ENCODE measurements at regions not wholly inside any gene's neighbourhood (a gene's known extent, or its start where the extent isn't known, plus 50 kb on each side); places are given as distances from the start of the nearest gene placed in this dataset.
"Not testable (repeated sequence)": the region's sequence is repeated elsewhere in the genome, so short reads cannot be mapped to it uniquely, and the experiment has no call there.

DNA sequence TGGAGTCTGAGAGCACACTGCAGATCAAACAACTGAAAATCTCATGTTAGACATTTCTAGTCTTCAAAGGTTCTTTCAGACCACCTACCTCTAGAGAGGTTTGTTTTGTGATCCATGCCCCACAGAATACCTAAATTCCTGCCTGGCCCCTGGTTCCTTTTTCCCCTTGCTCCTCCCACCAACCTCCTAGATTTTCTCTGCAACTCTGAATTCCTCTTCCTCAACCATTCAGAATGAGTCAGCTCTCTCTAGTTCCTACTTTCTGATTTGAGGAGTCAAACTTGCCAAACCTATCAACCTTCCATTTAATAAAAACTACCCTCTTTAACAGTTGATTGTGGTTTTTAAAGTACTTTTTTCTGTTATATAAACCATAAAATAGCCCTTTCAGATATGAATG, 83.2 kb upstream of the ZNF462 start:
- H3K9me3 ChIP-seq (ENCODE audit: control insufficient read depth in 2 of 2, low read length in 2 of 2), result no peaks in the 10 kb centered on the region
- H3K36me3 ChIP-seq (ENCODE audit: control insufficient read depth in 2 of 2, insufficient read depth in 2 of 2, low read length in 2 of 2), result no peaks in the 10 kb centered on the region
- no peak overlapping the region for H3K9ac ChIP-seq (ENCODE audit: low read depth in 1 of 2, low read length in 2 of 2)
- no peaks in the 10 kb centered on the region for H3K27me3 ChIP-seq (ENCODE audit: control insufficient read depth in 2 of 2, insufficient read depth in 2 of 2, low read length in 2 of 2)
- H3K27ac ChIP-seq (ENCODE audit: low read depth in 2 of 2, low read length in 2 of 2), result no peak overlapping the region
- H3K4me1 ChIP-seq (ENCODE audit: control insufficient read depth in 2 of 2, insufficient read depth in 2 of 2, low read length in 2 of 2), result no peaks in the 10 kb centered on the region
- no peak overlapping the region for H3K4me3 ChIP-seq (ENCODE audit: low read length in 2 of 2)

GRCh38 chr9:106783121-106783520, 79.8 kb upstream of the ZNF462 start:
- H3K27me3 ChIP-seq (ENCODE audit: control insufficient read depth in 2 of 2, insufficient read depth in 2 of 2, low read length in 2 of 2), result no peaks in the 10 kb centered on the region
- H3K4me3 ChIP-seq (ENCODE audit: low read length in 2 of 2), result no peak overlapping the region
- no peak overlapping the region for H3K9ac ChIP-seq (ENCODE audit: low read depth in 1 of 2, low read length in 2 of 2)
- H3K4me1 ChIP-seq (ENCODE audit: control insufficient read depth in 2 of 2, insufficient read depth in 2 of 2, low read length in 2 of 2), result no peaks in the 10 kb centered on the region
- no peaks in the 10 kb centered on the region for H3K36me3 ChIP-seq (ENCODE audit: control insufficient read depth in 2 of 2, insufficient read depth in 2 of 2, low read length in 2 of 2)
- no peak overlapping the region for H3K27ac ChIP-seq (ENCODE audit: low read depth in 2 of 2, low read length in 2 of 2)
- H3K9me3 ChIP-seq (ENCODE audit: control insufficient read depth in 2 of 2, low read length in 2 of 2), result no peaks in the 10 kb centered on the region

GRCh38 chr9:106784076-106784475, 78.9 kb upstream of the ZNF462 start:
- Histone ChIP-seq H3K4me1 (ENCODE audit: control insufficient read depth in 2 of 2, insufficient read depth in 2 of 2, low read length in 2 of 2) (no peaks in the 10 kb centered on the region), H3K4me3 (ENCODE audit: low read length in 2 of 2) (no peak overlapping the region), H3K27me3 (ENCODE audit: control insufficient read depth in 2 of 2, insufficient read depth in 2 of 2, low read length in 2 of 2) (no peaks in the 10 kb centered on the region), H3K9me3 (ENCODE audit: control insufficient read depth in 2 of 2, low read length in 2 of 2) (no peaks in the 10 kb centered on the region), H3K36me3 (ENCODE audit: control insufficient read depth in 2 of 2, insufficient read depth in 2 of 2, low read length in 2 of 2) (no peaks in the 10 kb centered on the region), H3K27ac (ENCODE audit: low read depth in 2 of 2, low read length in 2 of 2) (no peak overlapping the region), H3K9ac (ENCODE audit: low read depth in 1 of 2, low read length in 2 of 2) (no peak overlapping the region)

DNA sequence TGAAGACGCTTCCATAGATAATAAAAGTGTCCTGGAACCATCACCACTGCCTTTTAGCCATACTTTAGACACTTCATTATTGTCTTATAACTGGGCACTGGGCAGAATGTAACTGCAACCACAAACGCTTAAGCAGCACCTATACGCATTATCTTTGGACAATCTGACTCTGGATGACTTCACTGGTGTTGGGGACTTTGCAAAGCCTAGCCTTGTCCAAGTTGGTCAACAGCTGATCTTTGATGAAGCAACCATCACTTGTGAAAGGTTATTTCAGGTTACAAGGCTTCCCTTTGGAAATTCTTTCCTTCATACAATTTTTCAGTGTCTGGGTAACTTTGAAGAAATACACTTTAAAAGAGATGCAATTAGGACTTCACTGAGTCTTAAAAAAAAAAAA, 77.8 kb upstream of the ZNF462 start:
- Histone ChIP-seq H3K4me3 (ENCODE audit: low read length in 2 of 2) (no peak overlapping the region), H3K9me3 (ENCODE audit: control insufficient read depth in 2 of 2, low read length in 2 of 2) (no peaks in the 10 kb centered on the region), H3K9ac (ENCODE audit: low read depth in 1 of 2, low read length in 2 of 2) (no peak overlapping the region), H3K4me1 (ENCODE audit: control insufficient read depth in 2 of 2, insufficient read depth in 2 of 2, low read length in 2 of 2) (no peaks in the 10 kb centered on the region), H3K27ac (ENCODE audit: low read depth in 2 of 2, low read length in 2 of 2) (no peak overlapping the region), H3K36me3 (ENCODE audit: control insufficient read depth in 2 of 2, insufficient read depth in 2 of 2, low read length in 2 of 2) (no peaks in the 10 kb centered on the region), H3K27me3 (ENCODE audit: control insufficient read depth in 2 of 2, insufficient read depth in 2 of 2, low read length in 2 of 2) (no peaks in the 10 kb centered on the region)

- not testable (repeated sequence) for H3K36me3 ChIP-seq (ENCODE audit: control insufficient read depth in 2 of 2, insufficient read depth in 2 of 2, low read length in 2 of 2); H3K9ac ChIP-seq (ENCODE audit: low read depth in 1 of 2, low read length in 2 of 2)
Observed at GRCh38 chr9:106788021-106788420, 74.9 kb upstream of the ZNF462 start.

GRCh38 chr9:106795031-106795430, 67.9 kb upstream of the ZNF462 start:
- H3K27me3 ChIP-seq (ENCODE audit: control insufficient read depth in 2 of 2, insufficient read depth in 2 of 2, low read length in 2 of 2), result no peaks in the 10 kb centered on the region
- no peak overlapping the region for H3K9ac ChIP-seq (ENCODE audit: low read depth in 1 of 2, low read length in 2 of 2)
- H3K4me1 ChIP-seq (ENCODE audit: control insufficient read depth in 2 of 2, insufficient read depth in 2 of 2, low read length in 2 of 2), result peaks cover 0 to 11% of the 10 kb centered on the region in 2 donors
- H3K36me3 ChIP-seq (ENCODE audit: control insufficient read depth in 2 of 2, insufficient read depth in 2 of 2, low read length in 2 of 2), result no peaks in the 10 kb centered on the region
- no peak overlapping the region for H3K27ac ChIP-seq (ENCODE audit: low read depth in 2 of 2, low read length in 2 of 2)
- no peak overlapping the region for H3K4me3 ChIP-seq (ENCODE audit: low read length in 2 of 2)
- no peaks in the 10 kb centered on the region for H3K9me3 ChIP-seq (ENCODE audit: control insufficient read depth in 2 of 2, low read length in 2 of 2)

More at GRCh38 chr9:106788021-106788420, 74.9 kb upstream of the ZNF462 start:
- not testable (repeated sequence) for H3K4me3 ChIP-seq (ENCODE audit: low read length in 2 of 2); H3K4me1 ChIP-seq (ENCODE audit: control insufficient read depth in 2 of 2, insufficient read depth in 2 of 2, low read length in 2 of 2); H3K9me3 ChIP-seq (ENCODE audit: control insufficient read depth in 2 of 2, low read length in 2 of 2); H3K27ac ChIP-seq (ENCODE audit: low read depth in 2 of 2, low read length in 2 of 2); H3K27me3 ChIP-seq (ENCODE audit: control insufficient read depth in 2 of 2, insufficient read depth in 2 of 2, low read length in 2 of 2)

DNA sequence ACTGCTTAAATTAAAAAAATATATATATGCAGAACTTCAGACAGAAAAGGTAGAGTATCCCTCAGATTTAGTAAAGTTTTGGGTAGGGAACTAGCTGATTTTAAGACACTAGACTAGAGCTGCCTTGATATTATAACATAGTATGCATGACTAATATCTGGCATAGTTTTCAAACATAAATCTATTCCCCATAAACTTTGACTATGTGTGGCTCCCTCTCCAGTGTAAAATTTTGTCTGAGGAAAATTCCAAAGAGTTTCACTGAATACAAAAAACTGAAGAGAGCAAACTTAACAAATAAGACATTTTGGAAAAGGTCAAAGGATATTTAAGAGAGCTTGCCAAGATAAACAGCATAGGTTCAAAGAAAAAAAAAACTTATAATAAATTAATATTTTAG, 66.2 kb upstream of the ZNF462 start:
- Histone ChIP-seq H3K27ac (ENCODE audit: low read depth in 2 of 2, low read length in 2 of 2) (peak overlapping the region in 1 of 2 donors; percentile 34), H3K9ac (ENCODE audit: low read depth in 1 of 2, low read length in 2 of 2) (no peak overlapping the region), H3K4me3 (ENCODE audit: low read length in 2 of 2) (no peak overlapping the region), H3K4me1 (ENCODE audit: control insufficient read depth in 2 of 2, insufficient read depth in 2 of 2, low read length in 2 of 2) (peaks cover 0 to 11% of the 10 kb centered on the region in 2 donors), H3K9me3 (ENCODE audit: control insufficient read depth in 2 of 2, low read length in 2 of 2) (no peaks in the 10 kb centered on the region), H3K27me3 (ENCODE audit: control insufficient read depth in 2 of 2, insufficient read depth in 2 of 2, low read length in 2 of 2) (no peaks in the 10 kb centered on the region), H3K36me3 (ENCODE audit: control insufficient read depth in 2 of 2, insufficient read depth in 2 of 2, low read length in 2 of 2) (no peaks in the 10 kb centered on the region)

DNA sequence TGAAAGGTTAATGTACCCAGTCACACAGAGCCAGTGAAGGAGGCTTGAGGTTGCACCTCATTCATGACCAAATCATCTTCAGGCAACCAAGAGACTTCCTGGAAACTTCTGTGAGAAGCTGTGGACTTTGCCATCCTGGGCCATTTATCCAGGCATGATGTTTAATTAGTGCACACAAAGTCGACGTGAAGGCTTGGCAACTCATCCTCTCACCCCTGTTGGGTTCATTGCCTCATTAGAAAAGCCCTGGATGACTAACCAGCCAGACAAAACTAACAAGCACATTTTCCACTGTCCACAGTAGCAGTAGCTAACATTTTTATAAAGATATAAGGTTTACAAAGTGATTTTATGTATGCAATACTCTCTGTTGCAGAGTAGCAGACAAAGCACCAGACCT, 65.7 kb upstream of the ZNF462 start:
- Histone ChIP-seq H3K9me3 (ENCODE audit: control insufficient read depth in 2 of 2, low read length in 2 of 2) (no peaks in the 10 kb centered on the region), H3K27ac (ENCODE audit: low read depth in 2 of 2, low read length in 2 of 2) (peak overlapping the region in 1 of 2 donors; percentile 34), H3K4me1 (ENCODE audit: control insufficient read depth in 2 of 2, insufficient read depth in 2 of 2, low read length in 2 of 2) (peaks cover 0 to 11% of the 10 kb centered on the region in 2 donors), H3K9ac (ENCODE audit: low read depth in 1 of 2, low read length in 2 of 2) (no peak overlapping the region), H3K4me3 (ENCODE audit: low read length in 2 of 2) (no peak overlapping the region), H3K27me3 (ENCODE audit: control insufficient read depth in 2 of 2, insufficient read depth in 2 of 2, low read length in 2 of 2) (no peaks in the 10 kb centered on the region), H3K36me3 (ENCODE audit: control insufficient read depth in 2 of 2, insufficient read depth in 2 of 2, low read length in 2 of 2) (no peaks in the 10 kb centered on the region)

GRCh38 chr9:106798016-106798799, 64.8 kb upstream of the ZNF462 start:
- Histone ChIP-seq H3K9ac (ENCODE audit: low read depth in 1 of 2, low read length in 2 of 2) (no peak overlapping the region), H3K27ac (ENCODE audit: low read depth in 2 of 2, low read length in 2 of 2) (no peak overlapping the region), H3K27me3 (ENCODE audit: control insufficient read depth in 2 of 2, insufficient read depth in 2 of 2, low read length in 2 of 2) (no peaks in the 10 kb centered on the region), H3K4me3 (ENCODE audit: low read length in 2 of 2) (no peak overlapping the region), H3K9me3 (ENCODE audit: control insufficient read depth in 2 of 2, low read length in 2 of 2) (no peaks in the 10 kb centered on the region), H3K4me1 (ENCODE audit: control insufficient read depth in 2 of 2, insufficient read depth in 2 of 2, low read length in 2 of 2) (peaks cover 0 to 11% of the 10 kb centered on the region in 2 donors), H3K36me3 (ENCODE audit: control insufficient read depth in 2 of 2, insufficient read depth in 2 of 2, low read length in 2 of 2) (no peaks in the 10 kb centered on the region)

GRCh38 chr9:106799152-106799551, 63.8 kb upstream of the ZNF462 start:
- H3K9me3 ChIP-seq (ENCODE audit: control insufficient read depth in 2 of 2, low read length in 2 of 2), result no peaks in the 10 kb centered on the region
- H3K27me3 ChIP-seq (ENCODE audit: control insufficient read depth in 2 of 2, insufficient read depth in 2 of 2, low read length in 2 of 2), result no peaks in the 10 kb centered on the region
- H3K36me3 ChIP-seq (ENCODE audit: control insufficient read depth in 2 of 2, insufficient read depth in 2 of 2, low read length in 2 of 2), result no peaks in the 10 kb centered on the region
- H3K9ac ChIP-seq (ENCODE audit: low read depth in 1 of 2, low read length in 2 of 2), result no peak overlapping the region
- H3K4me1 ChIP-seq (ENCODE audit: control insufficient read depth in 2 of 2, insufficient read depth in 2 of 2, low read length in 2 of 2), result peaks cover 0 to 8% of the 10 kb centered on the region in 2 donors
- H3K4me3 ChIP-seq (ENCODE audit: low read length in 2 of 2), result no peak overlapping the region
- H3K27ac ChIP-seq (ENCODE audit: low read depth in 2 of 2, low read length in 2 of 2), result no peak overlapping the region

Data from mucosa of rectum (tissue), 2 donors.